OCI-LY7 (cell line): ENCODE measurements at regions not wholly inside any gene's neighbourhood (a gene's known extent, or its start where the extent isn't known, plus 50 kb on each side); places are given as distances from the start of the nearest gene placed in this dataset.

ENCODE experiments used
- CTCF ChIP-seq: fragments of 200-600 bp; sonication (generic); conservative IDR thresholded peaks from 2 replicates; pipeline ENCODE4 v1.5.1; 2014; ENCODE audit warnings: mild to moderate bottlenecking, antibody characterized with exemption, low read length, moderate library complexity, mixed read lengths
- EZH2phosphoT487 ChIP-seq: fragments of 200-600 bp; sonication (generic); IDR thresholded peaks from 2 replicates; pipeline ENCODE4 v1.6.1; 2018; ENCODE audit warnings: low read depth, borderline replicate concordance, mild to moderate bottlenecking, mixed run types, antibody characterized with exemption, low read length, moderate library complexity, mixed read lengths

GRCh38 chr1:163258181-163258580 is 55.5 kb upstream of the RGS5 start:
- no peak for TF ChIP-seq EZH2phosphoT487
- TF ChIP-seq CTCF, result no peak
